IPS DF 4.7 (cell line): ENCODE measurements at regions not wholly inside any gene's neighbourhood (a gene's known extent, or its start where the extent isn't known, plus 50 kb on each side); places are given as distances from the start of the nearest gene placed in this dataset.

Experiments
- DNase-seq: peaks from one replicate; pipeline ENCODE4 v3.0.0-alpha.2; 2013; ENCODE audit warnings: low spot score; ENCODE audit errors: extremely low read depth

GRCh38 chr3:117995842-117996437 lies 1038.7 kb downstream of the IGSF11 start:
- no peak for DNase-seq

- DNase-seq: peak; percentile 66
Measured at GRCh38 chr3:117997201-117998049, 1037.2 kb downstream of the IGSF11 start.

- no peak for DNase-seq
Measured at GRCh38 chr3:117998071-117998470, 1036.6 kb downstream of the IGSF11 start.

DNA sequence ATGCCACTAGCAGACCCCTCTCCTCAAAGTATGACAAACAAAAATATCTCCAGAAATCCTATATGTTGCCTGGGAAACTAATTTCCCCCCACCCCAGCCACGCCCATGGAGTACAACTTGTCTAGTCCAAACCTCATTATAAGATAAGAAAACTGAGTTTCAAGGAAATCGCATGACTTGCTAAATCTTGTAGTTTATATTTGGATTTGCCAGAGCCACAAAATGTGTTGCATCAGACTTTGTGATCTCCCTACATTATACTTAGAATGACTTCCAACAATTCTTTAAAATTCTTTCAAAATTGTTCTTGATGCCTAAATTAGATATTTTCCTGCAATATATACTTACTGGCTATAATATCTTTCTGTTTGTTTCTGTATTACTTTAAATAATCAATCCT lies 1034.4 kb downstream of the IGSF11 start:
- no peak for DNase-seq

- no peak for DNase-seq
Measured at GRCh38 chr3:118001380-118001779, 1033.3 kb downstream of the IGSF11 start.

- no peak for DNase-seq
Measured at GRCh38 chr3:118011910-118012309, 1022.7 kb downstream of the IGSF11 start.

DNA sequence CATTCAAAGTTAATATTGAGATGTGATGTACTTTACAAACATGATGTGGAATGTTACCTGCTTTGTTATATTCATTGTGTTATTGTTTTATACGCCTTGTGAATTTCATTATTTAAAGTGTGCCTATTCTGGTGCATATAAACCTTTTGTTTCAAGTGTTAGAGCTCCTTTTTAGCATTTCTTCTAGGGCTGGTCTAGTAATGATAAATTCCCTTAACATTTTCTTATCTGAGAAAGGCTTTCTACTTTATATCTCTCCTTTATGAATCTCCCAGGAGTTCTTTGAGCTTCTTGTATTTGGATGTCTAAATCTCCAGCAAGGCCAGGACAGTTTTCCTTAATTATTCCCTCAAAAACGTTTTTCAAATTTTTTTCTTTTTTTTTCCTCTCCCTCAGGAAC lies 1005.6 kb downstream of the IGSF11 start:
- no peak for DNase-seq

GRCh38 chr3:118036215-118036614 lies 998.4 kb downstream of the IGSF11 start:
- no peak for DNase-seq

GRCh38 chr3:118055381-118055780 lies 979.3 kb downstream of the IGSF11 start:
- no peak for DNase-seq

DNA sequence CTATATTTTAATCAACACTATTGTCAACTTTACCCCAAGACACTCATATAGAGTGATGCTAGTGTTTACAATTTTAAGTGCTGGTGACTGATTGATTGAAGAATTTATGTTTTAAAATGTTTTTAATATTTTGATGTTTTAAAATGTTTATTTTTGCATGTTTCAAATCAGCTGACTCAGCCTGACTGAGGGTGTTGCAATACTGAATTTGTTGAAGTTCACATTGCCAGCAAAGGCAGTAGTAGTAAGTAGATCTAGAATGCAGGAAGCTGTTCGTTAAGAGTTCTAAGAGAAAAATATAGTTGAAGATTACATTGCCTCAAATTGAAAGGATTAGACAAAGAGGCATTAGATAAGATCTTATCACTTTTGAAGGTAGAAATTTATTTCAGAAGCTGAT lies 977.6 kb downstream of the IGSF11 start:
- DNase-seq: no peak

- DNase-seq: no peak
Measured at GRCh38 chr3:118059096-118059495, 975.5 kb downstream of the IGSF11 start.

- no peak for DNase-seq
Measured at GRCh38 chr3:118067439-118067838, 967.2 kb downstream of the IGSF11 start.

DNA sequence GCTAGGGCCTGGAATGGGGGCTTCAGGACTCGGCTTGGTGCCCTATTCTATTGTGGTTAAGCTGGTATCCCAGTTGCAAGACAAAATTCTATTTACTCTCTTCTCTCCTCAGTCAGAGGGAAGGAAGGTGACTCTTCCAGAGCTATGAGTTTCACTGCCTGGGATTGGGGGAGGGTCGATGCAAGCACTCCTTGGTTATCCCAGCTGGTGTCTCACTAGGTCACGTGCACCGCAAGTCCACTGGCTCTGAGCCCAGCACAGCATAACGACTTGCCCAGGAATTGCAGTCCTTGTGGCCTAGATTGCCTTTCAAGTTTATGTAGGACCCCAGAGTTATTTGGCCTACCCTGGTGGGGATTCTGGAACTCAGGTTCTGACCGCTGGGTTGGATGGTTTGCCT lies 958.8 kb downstream of the IGSF11 start:
- DNase-seq: no peak

- no peak for DNase-seq
Measured at GRCh38 chr3:118077332-118077731, 957.3 kb downstream of the IGSF11 start.

DNA sequence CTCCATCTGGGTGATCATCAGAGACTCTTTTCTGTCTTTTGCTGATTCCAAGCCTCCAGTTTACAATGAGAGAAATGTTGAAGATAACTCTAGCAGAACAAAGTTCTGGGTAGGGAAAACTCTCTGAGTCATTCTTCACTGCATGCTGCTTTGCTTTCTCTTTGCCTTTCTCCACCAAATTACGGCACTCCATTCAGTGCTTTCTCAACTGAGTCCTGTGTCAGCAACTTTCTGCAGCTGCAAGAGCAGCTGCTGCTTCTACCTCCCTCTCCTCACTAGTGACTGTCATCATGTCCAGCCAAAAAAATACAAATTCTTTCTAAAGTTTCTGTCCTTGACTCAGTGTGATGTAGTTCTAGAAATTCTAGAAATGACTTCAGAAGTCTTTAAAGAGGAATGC lies 953.8 kb downstream of the IGSF11 start:
- DNase-seq: no peak

DNA sequence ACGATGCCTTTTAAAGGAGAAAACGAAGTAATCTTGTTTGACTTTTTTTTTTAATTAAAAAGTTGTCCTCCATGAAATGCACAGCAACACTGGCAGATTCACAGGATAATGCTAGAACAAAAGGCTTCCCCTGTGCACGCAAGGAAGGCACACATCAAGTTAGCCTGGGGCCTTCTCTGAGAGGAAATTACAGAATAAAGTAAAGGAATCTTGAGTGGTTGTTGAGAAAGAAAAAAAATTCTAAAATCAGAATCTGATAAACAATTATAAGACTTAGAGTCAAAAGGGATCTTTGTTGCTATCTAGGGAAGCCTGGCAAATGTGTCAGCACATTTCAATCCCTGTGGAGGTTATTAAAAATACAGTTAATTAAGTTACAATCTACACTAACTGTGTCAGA lies 946.0 kb downstream of the IGSF11 start:
- no peak for DNase-seq

GRCh38 chr3:118089563-118089962 lies 945.1 kb downstream of the IGSF11 start:
- DNase-seq: no peak

DNA sequence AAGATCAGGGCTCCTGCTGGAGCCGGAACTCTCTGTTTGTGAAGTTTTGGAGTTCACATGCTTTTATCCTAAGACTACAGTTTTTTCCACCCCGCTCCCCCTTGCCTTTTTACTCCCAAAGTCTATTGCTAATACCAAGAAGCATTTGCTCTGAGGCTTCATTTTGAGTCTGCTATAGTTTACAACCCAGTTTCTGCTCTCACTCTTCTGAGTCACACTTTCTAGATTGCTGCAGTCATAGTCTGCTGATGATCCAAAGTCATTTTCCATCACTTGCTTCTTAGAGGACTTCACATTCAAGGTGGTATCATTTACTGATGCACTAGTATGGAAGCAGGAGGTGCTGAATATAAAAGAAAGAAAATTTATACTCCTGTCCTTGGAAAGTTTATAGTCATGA lies 937.4 kb downstream of the IGSF11 start:
- DNase-seq: no peak

DNA sequence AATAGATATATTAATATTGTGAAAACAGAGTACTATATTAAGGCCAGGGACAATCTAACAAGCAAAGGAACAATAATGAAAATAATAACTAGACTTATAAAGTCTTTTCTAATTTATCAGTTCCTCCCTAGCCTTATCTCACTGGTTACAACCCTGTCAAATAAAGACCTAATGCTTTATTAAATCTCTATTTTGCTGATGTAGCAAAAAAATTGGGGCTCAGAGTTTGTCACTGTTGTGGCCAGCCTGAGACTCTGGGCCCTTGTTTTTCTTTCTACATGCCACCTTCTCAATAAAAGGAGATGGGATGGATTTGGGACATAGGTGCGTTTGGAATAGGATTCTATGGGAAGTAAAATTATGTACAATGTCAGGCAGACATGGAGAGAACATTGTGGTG lies 937.0 kb downstream of the IGSF11 start:
- DNase-seq: no peak

- DNase-seq: no peak
Measured at GRCh38 chr3:118098827-118099226, 935.8 kb downstream of the IGSF11 start.

DNA sequence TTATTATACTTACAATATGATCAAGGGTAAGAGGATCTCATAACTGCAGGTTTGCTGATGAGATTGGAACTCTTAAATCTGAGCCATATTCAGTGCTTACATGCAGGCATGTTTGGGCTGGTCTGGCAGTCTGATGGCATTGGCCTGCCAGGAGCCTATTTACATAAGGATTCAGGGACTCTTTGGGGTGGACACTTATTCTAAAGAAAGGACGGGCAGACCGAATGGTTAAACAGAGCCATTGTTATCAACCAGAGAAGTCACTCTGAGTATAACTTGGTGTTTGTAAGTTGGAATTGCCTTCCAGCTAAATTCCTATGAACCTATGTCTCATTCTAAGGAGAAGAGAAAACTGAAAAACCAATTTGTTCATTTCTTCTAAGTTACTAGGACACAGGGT lies 932.8 kb downstream of the IGSF11 start:
- DNase-seq: no peak

DNA sequence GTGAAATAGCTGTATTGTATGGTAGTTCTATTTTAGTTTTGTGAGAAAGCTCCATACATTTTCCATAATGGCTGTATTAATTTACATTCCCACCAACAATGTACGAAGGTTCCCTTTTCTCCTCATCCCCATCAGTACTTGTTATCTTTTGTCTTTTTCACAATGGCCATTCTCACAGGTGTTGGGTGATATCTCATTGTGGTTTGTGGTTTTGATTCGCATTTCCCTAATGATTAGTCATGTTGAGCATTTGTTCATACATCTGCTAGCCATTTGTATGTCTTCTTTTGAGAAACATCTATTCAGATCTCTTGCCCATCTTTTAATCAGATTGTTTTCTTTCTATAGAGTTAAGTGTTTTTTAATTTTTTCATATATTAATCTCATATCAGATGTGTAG lies 931.9 kb downstream of the IGSF11 start:
- DNase-seq: no peak

GRCh38 chr3:118108201-118108600 lies 926.4 kb downstream of the IGSF11 start:
- no peak for DNase-seq
